ENCODE measurements at regions not wholly inside any gene's neighbourhood (a gene's known extent, or its start where the extent isn't known, plus 50 kb on each side); places are given as distances from the start of the nearest gene placed in this dataset.

DNA sequence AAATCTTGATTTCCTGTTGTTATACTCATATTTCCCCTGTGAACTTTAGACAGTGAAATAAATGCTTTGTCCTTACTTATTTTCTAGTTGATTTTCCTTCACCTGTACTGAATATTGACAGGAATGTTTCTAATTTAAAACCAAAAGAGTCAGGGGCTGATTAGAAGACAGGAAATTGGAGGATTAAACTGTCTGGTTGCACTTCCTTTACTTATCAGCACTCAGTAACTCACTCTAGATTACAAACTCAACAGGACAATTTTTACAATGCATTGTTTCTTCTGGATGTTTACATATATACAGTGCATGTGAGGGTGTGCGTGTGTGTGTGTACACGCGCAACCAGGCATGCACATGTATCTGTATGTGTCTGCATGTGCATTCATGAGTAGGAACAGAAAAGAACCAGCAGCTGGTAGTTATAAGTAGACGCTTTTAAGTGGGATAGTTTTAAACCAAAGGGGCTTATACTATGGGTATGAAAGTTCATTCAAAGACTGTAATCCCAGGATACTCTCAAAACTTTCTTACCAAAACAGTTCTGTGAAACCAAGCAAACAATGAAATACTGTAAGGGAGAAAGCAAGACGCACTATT lies 212.0 kb upstream of the NFIA start:
- TF ChIP-seq, protein P1, sequence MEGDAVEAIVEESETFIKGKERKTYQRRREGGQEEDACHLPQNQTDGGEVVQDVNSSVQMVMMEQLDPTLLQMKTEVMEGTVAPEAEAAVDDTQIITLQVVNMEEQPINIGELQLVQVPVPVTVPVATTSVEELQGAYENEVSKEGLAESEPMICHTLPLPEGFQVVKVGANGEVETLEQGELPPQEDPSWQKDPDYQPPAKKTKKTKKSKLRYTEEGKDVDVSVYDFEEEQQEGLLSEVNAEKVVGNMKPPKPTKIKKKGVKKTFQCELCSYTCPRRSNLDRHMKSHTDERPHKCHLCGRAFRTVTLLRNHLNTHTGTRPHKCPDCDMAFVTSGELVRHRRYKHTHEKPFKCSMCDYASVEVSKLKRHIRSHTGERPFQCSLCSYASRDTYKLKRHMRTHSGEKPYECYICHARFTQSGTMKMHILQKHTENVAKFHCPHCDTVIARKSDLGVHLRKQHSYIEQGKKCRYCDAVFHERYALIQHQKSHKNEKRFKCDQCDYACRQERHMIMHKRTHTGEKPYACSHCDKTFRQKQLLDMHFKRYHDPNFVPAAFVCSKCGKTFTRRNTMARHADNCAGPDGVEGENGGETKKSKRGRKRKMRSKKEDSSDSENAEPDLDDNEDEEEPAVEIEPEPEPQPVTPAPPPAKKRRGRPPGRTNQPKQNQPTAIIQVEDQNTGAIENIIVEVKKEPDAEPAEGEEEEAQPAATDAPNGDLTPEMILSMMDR (IDR thresholded peaks at IDR 0.05; ENCODE audit: poor library complexity, severe bottlenecking) = no peak
- TF ChIP-seq, protein P2, sequence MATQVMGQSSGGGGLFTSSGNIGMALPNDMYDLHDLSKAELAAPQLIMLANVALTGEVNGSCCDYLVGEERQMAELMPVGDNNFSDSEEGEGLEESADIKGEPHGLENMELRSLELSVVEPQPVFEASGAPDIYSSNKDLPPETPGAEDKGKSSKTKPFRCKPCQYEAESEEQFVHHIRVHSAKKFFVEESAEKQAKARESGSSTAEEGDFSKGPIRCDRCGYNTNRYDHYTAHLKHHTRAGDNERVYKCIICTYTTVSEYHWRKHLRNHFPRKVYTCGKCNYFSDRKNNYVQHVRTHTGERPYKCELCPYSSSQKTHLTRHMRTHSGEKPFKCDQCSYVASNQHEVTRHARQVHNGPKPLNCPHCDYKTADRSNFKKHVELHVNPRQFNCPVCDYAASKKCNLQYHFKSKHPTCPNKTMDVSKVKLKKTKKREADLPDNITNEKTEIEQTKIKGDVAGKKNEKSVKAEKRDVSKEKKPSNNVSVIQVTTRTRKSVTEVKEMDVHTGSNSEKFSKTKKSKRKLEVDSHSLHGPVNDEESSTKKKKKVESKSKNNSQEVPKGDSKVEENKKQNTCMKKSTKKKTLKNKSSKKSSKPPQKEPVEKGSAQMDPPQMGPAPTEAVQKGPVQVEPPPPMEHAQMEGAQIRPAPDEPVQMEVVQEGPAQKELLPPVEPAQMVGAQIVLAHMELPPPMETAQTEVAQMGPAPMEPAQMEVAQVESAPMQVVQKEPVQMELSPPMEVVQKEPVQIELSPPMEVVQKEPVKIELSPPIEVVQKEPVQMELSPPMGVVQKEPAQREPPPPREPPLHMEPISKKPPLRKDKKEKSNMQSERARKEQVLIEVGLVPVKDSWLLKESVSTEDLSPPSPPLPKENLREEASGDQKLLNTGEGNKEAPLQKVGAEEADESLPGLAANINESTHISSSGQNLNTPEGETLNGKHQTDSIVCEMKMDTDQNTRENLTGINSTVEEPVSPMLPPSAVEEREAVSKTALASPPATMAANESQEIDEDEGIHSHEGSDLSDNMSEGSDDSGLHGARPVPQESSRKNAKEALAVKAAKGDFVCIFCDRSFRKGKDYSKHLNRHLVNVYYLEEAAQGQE (IDR thresholded peaks at IDR 0.05; ENCODE audit: borderline replicate concordance) = no peak
- no peak for TF ChIP-seq EZH2 (IDR thresholded peaks at IDR 0.05; ENCODE audit: borderline replicate concordance, insufficient read depth, low read length, poor library complexity, severe bottlenecking)
- TF ChIP-seq POLR2AphosphoS5 (IDR thresholded peaks at IDR 0.05) = no peak
- no peak for TF ChIP-seq SMC3 (conservative IDR thresholded peaks at IDR 0.05; ENCODE audit: poor library complexity)
- no peak for TF ChIP-seq TAF1 (IDR thresholded peaks at IDR 0.05; ENCODE audit: low read depth)
- TF ChIP-seq RAD21 (conservative IDR thresholded peaks at IDR 0.05) = no peak
